DND-41 (cell line): ENCODE measurements at regions not wholly inside any gene's neighbourhood (a gene's known extent, or its start where the extent isn't known, plus 50 kb on each side); places are given as distances from the start of the nearest gene placed in this dataset.

Experiments
- ATAC-seq: fragments of 200-7000 bp; cut with Tn5 transposase; 3 replicates; pipeline ENCODE4 v1.9.1; 2021; ENCODE audit warnings: low read depth; ENCODE audit not compliant: insufficient read depth
- DNase-seq: peaks from one replicate; pipeline ENCODE4 v3.0.0-alpha.2; 2020
- H2AFZ ChIP-seq: 2 replicates; pipeline ENCODE4 v1.6.0; 2012; ENCODE audit warnings: low read depth, low read length
- H3K27ac ChIP-seq: 2 replicates; pipeline ENCODE4 v1.5.1; 2012; ENCODE audit warnings: low read length, inconsistent platforms
- H3K27me3 ChIP-seq: fragments of 200-600 bp; sonication (generic); 2 replicates; pipeline ENCODE4 v1.6.0; 2012; ENCODE audit warnings: low read length, mild to moderate bottlenecking, inconsistent platforms; ENCODE audit not compliant: insufficient read depth, poor library complexity
- H3K36me3 ChIP-seq: 2 replicates; pipeline ENCODE4 v1.5.1; 2012; ENCODE audit warnings: low read length, inconsistent platforms; ENCODE audit not compliant: insufficient read depth
- H3K4me1 ChIP-seq: 2 replicates; pipeline ENCODE4 v1.5.1; 2012; ENCODE audit warnings: mild to moderate bottlenecking, low read length; ENCODE audit not compliant: insufficient read depth
- H3K4me2 ChIP-seq: 2 replicates; pipeline ENCODE4 v1.6.0; 2012; ENCODE audit warnings: mild to moderate bottlenecking, moderate library complexity, low read length, inconsistent platforms; ENCODE audit not compliant: insufficient read depth
- H3K4me3 ChIP-seq, 2 experiments: fragments of 200-600 bp in 1 of 2; shearing (Covaris generic) in 1 of 2; 2 replicates each; pipeline ENCODE4 v1.5.1; 2012 to 2016; ENCODE audit warnings: inconsistent platforms in 2 of 2, low read length in 2 of 2, mild to moderate bottlenecking in 2 of 2, low read depth in 1 of 2, moderate library complexity in 1 of 2
- H3K79me2 ChIP-seq: 2 replicates; pipeline ENCODE4 v1.6.0; 2012; ENCODE audit warnings: low read length, inconsistent platforms; ENCODE audit not compliant: insufficient read depth
- H3K9ac ChIP-seq: 2 replicates; pipeline ENCODE4 v1.6.0; 2012; ENCODE audit warnings: low read depth, mild to moderate bottlenecking, inconsistent platforms, low read length, moderate library complexity
- H3K9me3 ChIP-seq: 2 replicates; pipeline ENCODE4 v1.5.1; 2012; ENCODE audit warnings: low read length, moderate library complexity, mild to moderate bottlenecking, inconsistent platforms; ENCODE audit not compliant: insufficient read depth, severe bottlenecking
- H4K20me1 ChIP-seq: 2 replicates; pipeline ENCODE4 v1.6.0; 2012; ENCODE audit warnings: low read length; ENCODE audit not compliant: insufficient read depth
- CTCF ChIP-seq: IDR thresholded peaks from 2 replicates; pipeline ENCODE4 v1.5.1; 2012; ENCODE audit warnings: borderline replicate concordance, low read length, moderate library complexity, mild to moderate bottlenecking; ENCODE audit not compliant: poor library complexity, severe bottlenecking; ENCODE audit errors: extremely low read depth
- EZH2 ChIP-seq: IDR thresholded peaks from 3 replicates; pipeline ENCODE4 v1.6.1; 2012; ENCODE audit warnings: borderline replicate concordance, low read depth, mild to moderate bottlenecking, moderate library complexity, low read length, inconsistent platforms; ENCODE audit not compliant: severe bottlenecking

- peaks cover 50% of the 10 kb centered on the region for H3K79me2 ChIP-seq
- peaks cover 4% of the 10 kb centered on the region for H3K9me3 ChIP-seq
- peak overlapping the region; percentile 76 for H3K4me2 ChIP-seq
- H2AFZ ChIP-seq = peak overlapping the region; percentile 55; the same call in 1 of the 2 replicates
- DNase-seq = peak; percentile 42
- no peaks in the 10 kb centered on the region for H3K36me3 ChIP-seq
- H4K20me1 ChIP-seq = no peaks in the 10 kb centered on the region
- H3K27me3 ChIP-seq = no peaks in the 10 kb centered on the region
- peak overlapping the region; percentile 82 for H3K9ac ChIP-seq
- H3K4me1 ChIP-seq = peaks cover 74% of the 10 kb centered on the region
- peak overlapping the region; percentile 28 to 71 for H3K4me3 ChIP-seq
- H3K27ac ChIP-seq = peak overlapping the region; percentile 96
- TF ChIP-seq CTCF = no peak
- no peak for TF ChIP-seq EZH2
- ATAC-seq = peak; percentile 18
Observed at GRCh38 chr2:43123486-43123885, 102.9 kb downstream of the ZFP36L2 start.

- H3K79me2 ChIP-seq = peaks cover 47% of the 10 kb centered on the region
- H3K4me1 ChIP-seq = peaks cover 70% of the 10 kb centered on the region
- peak overlapping the region; percentile 28 to 71; a peak in 3 of 4 replicates for H3K4me3 ChIP-seq
- no peak overlapping the region for H2AFZ ChIP-seq
- peaks cover 4% of the 10 kb centered on the region for H3K9me3 ChIP-seq
- DNase-seq = no peak
- no peak for ATAC-seq
- peak overlapping the region; percentile 96 for H3K27ac ChIP-seq
- no peak for TF ChIP-seq EZH2
- no peaks in the 10 kb centered on the region for H3K27me3 ChIP-seq
- H3K9ac ChIP-seq = peak overlapping the region; percentile 82
- no peaks in the 10 kb centered on the region for H3K36me3 ChIP-seq
- peak overlapping the region; percentile 76 for H3K4me2 ChIP-seq
- no peaks in the 10 kb centered on the region for H4K20me1 ChIP-seq
Observed at GRCh38 chr2:43123028-43123427, 103.4 kb downstream of the ZFP36L2 start.

- peaks cover 41% of the 10 kb centered on the region for H3K79me2 ChIP-seq
- H3K36me3 ChIP-seq = no peaks in the 10 kb centered on the region
- DNase-seq (peak; percentile 33), ATAC-seq (no peak)
- TF ChIP-seq CTCF (no peak), EZH2 (no peak)
- H3K27me3 ChIP-seq = no peaks in the 10 kb centered on the region
- peaks cover 4% of the 10 kb centered on the region for H3K9me3 ChIP-seq
- peak overlapping the region; percentile 76 for H3K4me2 ChIP-seq
- H4K20me1 ChIP-seq = no peaks in the 10 kb centered on the region
- H3K9ac ChIP-seq = peak overlapping the region; percentile 82; the same call in 1 of the 2 replicates
- H2AFZ ChIP-seq = no peak overlapping the region
- H3K4me1 ChIP-seq = peaks cover 57% of the 10 kb centered on the region
- H3K27ac ChIP-seq = peak overlapping the region; percentile 96
- peak overlapping the region in 1 of 2 experiments; percentile 13; a peak in 1 of 4 replicates for H3K4me3 ChIP-seq
Observed at GRCh38 chr2:43121580-43122314, 104.7 kb downstream of the ZFP36L2 start.

- Histone ChIP-seq H3K79me2 (peaks cover 25% of the 10 kb centered on the region), H3K36me3 (no peaks in the 10 kb centered on the region), H2AFZ (no peak overlapping the region), H3K4me2 (no peak overlapping the region), H4K20me1 (no peaks in the 10 kb centered on the region), H3K9ac (no peak overlapping the region), H3K4me3 (no peak overlapping the region), H3K9me3 (peaks cover 4% of the 10 kb centered on the region), H3K4me1 (peaks cover 45% of the 10 kb centered on the region), H3K27me3 (no peaks in the 10 kb centered on the region), H3K27ac (no peak overlapping the region)
- no peak for DNase-seq
- TF ChIP-seq EZH2 = no peak
- no peak for TF ChIP-seq CTCF
- ATAC-seq = no peak
Observed at GRCh38 chr2:43119303-43119702, 107.1 kb downstream of the ZFP36L2 start.
